Muscle layer of duodenum (tissue), 2 donors: ENCODE measurements at regions not wholly inside any gene's neighbourhood (a gene's known extent, or its start where the extent isn't known, plus 50 kb on each side); places are given as distances from the start of the nearest gene placed in this dataset.

Experiments used
- H3K27ac ChIP-seq: one replicate; pipeline ENCODE4 v1.7.0; 2013; ENCODE audit warnings: mild to moderate bottlenecking, low read length
- H3K27me3 ChIP-seq: one replicate; pipeline ENCODE4 v1.7.0; 2013; ENCODE audit warnings: low read depth, mild to moderate bottlenecking, control low read depth, low read length
- H3K36me3 ChIP-seq, 2 donors: one replicate each; pipeline ENCODE4 v1.7.0; 2013; ENCODE audit warnings: low read length in 2 of 2, control low read depth in 1 of 2, mild to moderate bottlenecking in 1 of 2; ENCODE audit not compliant: insufficient read depth in 2 of 2, control insufficient read depth in 1 of 2
- H3K4me1 ChIP-seq, 2 donors: one replicate each; pipeline ENCODE4 v1.7.0; 2013; ENCODE audit warnings: low read length in 2 of 2, mild to moderate bottlenecking in 2 of 2, control low read depth in 1 of 2, moderate library complexity in 1 of 2; ENCODE audit not compliant: insufficient read depth in 2 of 2, control insufficient read depth in 1 of 2
- H3K4me3 ChIP-seq, 2 donors: one replicate each; pipeline ENCODE4 v1.7.0; 2013; ENCODE audit warnings: low read length in 2 of 2, low read depth in 1 of 2, mild to moderate bottlenecking in 1 of 2
- H3K9me3 ChIP-seq, 2 donors: one replicate each; pipeline ENCODE4 v1.7.0; 2013; ENCODE audit warnings: low read length in 2 of 2, control low read depth in 1 of 2, mild to moderate bottlenecking in 1 of 2; ENCODE audit not compliant: control insufficient read depth in 1 of 2
- donor health status: healthy.

DNA sequence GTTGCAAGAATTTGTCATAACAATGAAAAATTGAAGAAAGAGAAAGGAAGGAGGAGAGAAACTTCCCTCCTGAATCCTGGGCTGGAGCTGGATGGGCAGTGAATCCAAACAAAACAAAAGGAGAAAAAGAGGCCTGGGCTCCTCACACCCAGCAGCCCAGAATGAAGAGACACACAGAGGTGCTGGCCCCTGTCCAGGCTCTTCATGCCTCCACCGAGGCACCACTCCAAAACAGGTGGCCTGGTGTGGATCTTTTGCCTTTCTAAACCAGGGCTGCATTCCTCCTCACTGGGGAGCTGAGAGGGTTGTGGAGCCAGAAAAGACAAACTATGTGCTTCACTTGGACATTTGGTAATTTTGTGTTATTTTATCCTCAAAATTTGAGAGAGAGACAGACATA, 76.0 kb downstream of the FAM124B start:
- Histone ChIP-seq H3K4me3 (no peak overlapping the region), H3K4me1 (peaks cover 0 to 7% of the 10 kb centered on the region in 2 donors), H3K27me3 (no peaks in the 10 kb centered on the region), H3K9me3 (no peaks in the 10 kb centered on the region), H3K36me3 (no peaks in the 10 kb centered on the region), H3K27ac (no peak overlapping the region)

DNA sequence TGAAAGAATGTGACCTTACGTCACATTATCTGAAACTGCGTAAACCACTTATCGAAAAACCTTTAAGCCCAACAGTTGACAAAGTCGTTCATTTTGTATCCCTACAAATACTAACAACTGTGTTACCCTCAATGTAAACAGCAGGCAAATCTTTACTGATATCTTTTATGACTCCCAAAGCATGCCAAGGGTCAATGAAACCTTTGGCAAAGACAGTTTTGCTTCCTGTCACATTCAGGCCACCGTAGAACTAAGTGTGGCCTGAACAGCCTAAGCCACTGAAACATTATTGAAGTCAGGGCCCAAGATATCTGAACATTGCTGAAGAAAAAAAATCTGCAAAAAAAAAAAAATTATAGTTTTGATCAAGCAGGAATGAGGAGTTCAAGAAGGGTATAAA, 77.3 kb downstream of the FAM124B start:
- Histone ChIP-seq H3K9me3 (no peaks in the 10 kb centered on the region), H3K27me3 (no peaks in the 10 kb centered on the region), H3K27ac (no peak overlapping the region), H3K36me3 (no peaks in the 10 kb centered on the region), H3K4me3 (no peak overlapping the region), H3K4me1 (peaks cover 0 to 7% of the 10 kb centered on the region in 2 donors)

DNA sequence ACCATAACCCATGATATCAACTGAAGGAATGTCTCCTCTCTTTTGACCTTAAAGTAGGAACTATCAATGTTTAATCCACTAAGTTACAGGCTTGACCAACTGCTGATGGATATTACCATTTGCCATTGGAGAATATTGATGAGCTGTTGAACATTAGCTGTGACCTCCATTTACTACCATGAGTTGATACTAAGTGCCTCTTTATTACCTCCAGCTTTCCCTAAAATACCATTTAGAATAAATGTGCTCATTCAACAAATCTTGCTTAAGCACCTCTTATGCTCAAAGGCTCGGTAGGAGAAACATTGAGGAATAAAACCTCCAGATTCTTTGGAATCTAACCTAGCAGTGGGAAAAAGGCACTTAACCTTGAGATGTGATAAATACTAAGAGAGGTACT, 81.2 kb downstream of the FAM124B start:
- no peaks in the 10 kb centered on the region for H3K9me3 ChIP-seq
- H3K27me3 ChIP-seq = no peaks in the 10 kb centered on the region
- no peaks in the 10 kb centered on the region for H3K4me1 ChIP-seq
- H3K36me3 ChIP-seq = no peaks in the 10 kb centered on the region
- H3K4me3 ChIP-seq = no peak overlapping the region
- H3K27ac ChIP-seq = no peak overlapping the region

DNA sequence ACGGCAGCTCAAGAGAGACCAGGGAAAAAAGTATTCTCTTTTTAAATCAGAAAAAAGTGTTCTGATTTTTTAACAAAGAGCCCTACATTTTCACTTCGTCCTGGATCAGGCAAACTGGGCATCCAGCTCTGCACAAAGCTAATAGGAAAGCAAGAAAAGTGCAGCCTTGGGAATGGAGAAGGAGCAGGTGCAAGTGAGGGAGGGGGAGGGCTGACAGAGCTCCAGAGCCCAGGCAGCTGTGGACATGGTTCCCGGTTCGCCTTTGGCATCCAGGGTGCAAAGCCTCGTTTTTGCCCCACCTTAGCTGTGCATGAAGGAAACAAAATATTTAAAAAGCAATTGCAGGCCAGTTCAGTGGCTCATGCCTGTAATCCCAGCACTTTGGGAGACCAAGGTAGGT, 82.2 kb downstream of the FAM124B start:
- Histone ChIP-seq H3K36me3 (no peaks in the 10 kb centered on the region), H3K4me3 (no peak overlapping the region), H3K9me3 (no peaks in the 10 kb centered on the region), H3K27ac (no peak overlapping the region), H3K4me1 (no peaks in the 10 kb centered on the region), H3K27me3 (no peaks in the 10 kb centered on the region)

GRCh38 chr2:224312741-224313140, 89.2 kb downstream of the FAM124B start:
- Histone ChIP-seq H3K27ac (no peak overlapping the region), H3K9me3 (no peaks in the 10 kb centered on the region), H3K4me3 (no peak overlapping the region), H3K27me3 (no peaks in the 10 kb centered on the region), H3K4me1 (no peaks in the 10 kb centered on the region), H3K36me3 (no peaks in the 10 kb centered on the region)

- H3K36me3 ChIP-seq = no peaks in the 10 kb centered on the region
- H3K4me1 ChIP-seq = no peaks in the 10 kb centered on the region
- no peaks in the 10 kb centered on the region for H3K27me3 ChIP-seq
- no peak overlapping the region for H3K27ac ChIP-seq
- H3K4me3 ChIP-seq = no peak overlapping the region
- no peaks in the 10 kb centered on the region for H3K9me3 ChIP-seq
Measured at GRCh38 chr2:224310943-224311625, 90.8 kb downstream of the FAM124B start.

DNA sequence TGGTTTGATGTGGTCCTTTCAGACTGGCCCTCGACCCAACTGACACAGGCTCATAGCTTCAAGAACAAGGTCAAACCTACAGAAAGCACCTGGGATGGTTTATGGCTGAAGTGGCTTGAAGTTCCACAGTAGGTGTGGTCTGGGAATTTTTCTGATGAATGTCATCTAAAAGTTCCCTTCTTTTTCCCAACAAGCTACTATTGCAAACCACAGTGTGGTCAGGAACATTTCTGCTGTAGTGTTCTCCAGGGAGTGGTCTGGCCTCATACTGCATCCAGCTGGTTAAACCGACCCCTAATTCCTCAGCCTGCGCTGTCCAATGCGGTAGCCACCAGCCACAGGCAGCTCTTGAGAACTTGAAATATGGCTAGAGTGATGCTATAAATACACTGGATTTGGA, 92.7 kb downstream of the FAM124B start:
- Histone ChIP-seq H3K4me3 (no peak overlapping the region), H3K36me3 (no peaks in the 10 kb centered on the region), H3K4me1 (no peaks in the 10 kb centered on the region), H3K27me3 (no peaks in the 10 kb centered on the region), H3K9me3 (no peaks in the 10 kb centered on the region), H3K27ac (no peak overlapping the region)

- no peaks in the 10 kb centered on the region for H3K4me1 ChIP-seq
- H3K9me3 ChIP-seq = no peaks in the 10 kb centered on the region
- H3K4me3 ChIP-seq = no peak overlapping the region
- no peaks in the 10 kb centered on the region for H3K27me3 ChIP-seq
- no peaks in the 10 kb centered on the region for H3K36me3 ChIP-seq
- no peak overlapping the region for H3K27ac ChIP-seq
Measured at GRCh38 chr2:224308272-224308911, 93.5 kb downstream of the FAM124B start.

DNA sequence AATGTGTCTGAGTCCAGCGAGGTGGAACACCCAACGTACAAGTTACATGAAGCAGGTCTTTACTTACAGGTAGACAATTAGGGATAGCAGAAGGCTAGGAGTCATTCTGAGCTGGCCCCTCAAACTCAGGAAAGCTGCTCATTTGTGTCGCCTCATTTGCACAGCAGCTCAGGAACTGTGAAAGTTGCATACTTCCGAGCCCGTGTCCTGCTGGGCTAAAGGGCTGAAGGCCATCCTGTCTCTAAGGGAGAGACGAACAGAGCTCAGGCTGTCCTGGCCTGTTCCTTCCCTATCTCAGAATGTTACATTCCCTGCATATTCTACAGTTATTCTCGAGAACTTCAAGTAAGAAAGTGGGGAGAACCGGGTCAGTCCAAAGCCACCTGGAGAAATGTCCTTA, 99.0 kb downstream of the FAM124B start:
- H3K4me1 ChIP-seq = no peaks in the 10 kb centered on the region
- no peaks in the 10 kb centered on the region for H3K36me3 ChIP-seq
- H3K27ac ChIP-seq = no peak overlapping the region
- no peaks in the 10 kb centered on the region for H3K27me3 ChIP-seq
- no peaks in the 10 kb centered on the region for H3K9me3 ChIP-seq
- H3K4me3 ChIP-seq = no peak overlapping the region

DNA sequence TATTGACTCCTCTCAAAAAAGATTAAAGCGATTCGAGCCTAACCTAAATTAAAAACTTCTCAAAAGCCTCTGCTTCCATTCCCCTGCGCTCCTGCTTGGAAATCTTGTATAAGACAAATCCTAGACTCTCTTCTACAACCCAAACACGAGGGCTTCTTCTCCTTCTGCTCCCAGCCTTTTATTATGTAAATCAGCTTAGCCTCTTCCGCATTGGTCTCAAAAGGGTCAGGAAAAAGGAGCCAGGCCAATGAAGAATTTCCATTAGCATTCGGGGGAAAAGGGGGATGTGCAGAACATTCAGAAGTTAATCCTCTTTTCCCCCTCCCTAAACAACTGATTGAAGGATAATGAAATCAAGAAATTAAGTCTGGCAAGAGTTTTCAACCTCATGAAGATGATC, 107.9 kb downstream of the FAM124B start:
- no peaks in the 10 kb centered on the region for H3K9me3 ChIP-seq

DNA sequence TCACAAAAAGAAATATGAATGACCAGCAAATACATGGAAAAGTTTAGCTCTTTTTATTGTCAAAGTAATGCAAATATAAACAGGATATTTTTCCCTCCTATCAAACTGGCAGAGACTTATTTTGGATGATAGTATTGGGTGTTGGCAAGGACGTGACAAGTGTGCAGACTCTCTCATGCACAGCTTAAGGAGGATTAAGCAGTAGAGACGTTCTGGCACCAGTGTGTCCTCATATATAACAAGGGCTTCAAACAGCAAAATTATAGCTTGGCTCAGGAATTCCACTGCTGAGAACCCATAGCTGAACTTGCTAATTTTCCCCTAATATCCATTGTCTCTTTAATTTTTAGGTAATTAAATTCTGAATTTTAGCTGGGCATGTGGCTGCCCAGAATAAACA, 114.4 kb downstream of the FAM124B start:
- Histone ChIP-seq H3K27ac (no peak overlapping the region), H3K4me3 (no peak overlapping the region), H3K9me3 (no peaks in the 10 kb centered on the region), H3K4me1 (no peaks in the 10 kb centered on the region), H3K27me3 (no peaks in the 10 kb centered on the region), H3K36me3 (no peaks in the 10 kb centered on the region)

More for the DNA sequence above, 107.9 kb downstream of the FAM124B start:
- Histone ChIP-seq H3K27ac (no peak overlapping the region), H3K4me3 (no peak overlapping the region), H3K4me1 (no peaks in the 10 kb centered on the region), H3K36me3 (no peaks in the 10 kb centered on the region), H3K27me3 (no peaks in the 10 kb centered on the region)

DNA sequence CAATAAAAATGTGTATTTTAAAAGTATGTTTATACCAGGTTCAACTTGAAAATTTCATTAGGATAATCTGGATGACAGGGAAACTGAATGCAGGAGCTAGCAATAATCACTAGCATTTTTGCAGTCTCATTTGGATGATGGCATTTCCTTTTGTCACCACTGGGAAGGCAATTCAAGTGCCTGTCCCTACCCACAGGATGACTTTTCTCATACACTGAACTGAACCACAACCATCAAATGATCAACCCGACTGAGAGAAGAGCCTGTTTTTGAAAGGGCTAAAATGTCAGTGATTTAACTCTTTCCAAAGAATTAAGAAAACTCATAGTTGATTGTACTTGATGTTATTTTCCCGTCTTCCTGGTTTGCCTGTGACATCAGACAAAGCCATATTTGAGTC, 115.0 kb downstream of the FAM124B start:
- H3K36me3 ChIP-seq = no peaks in the 10 kb centered on the region
- no peak overlapping the region for H3K27ac ChIP-seq
- no peaks in the 10 kb centered on the region for H3K27me3 ChIP-seq
- H3K4me3 ChIP-seq = no peak overlapping the region
- H3K4me1 ChIP-seq = no peaks in the 10 kb centered on the region
- no peaks in the 10 kb centered on the region for H3K9me3 ChIP-seq
